ENCODE measurements at regions not wholly inside any gene's neighbourhood (a gene's known extent, or its start where the extent isn't known, plus 50 kb on each side); places are given as distances from the start of the nearest gene placed in this dataset.

GRCh38 chr5:36768450-36768849, 108.1 kb upstream of the NIPBL start:
- Histone ChIP-seq H2AFZ (replicated peaks) (no peak overlapping the region), H4K20me1 (ENCODE audit: low read depth) (no peaks in the 10 kb centered on the region), H3K79me2 (ENCODE audit: low read depth) (no peaks in the 10 kb centered on the region), H3K9ac (no peak overlapping the region), H3K4me2 (no peak overlapping the region), H3K4me3 (no peak overlapping the region), H3K27ac (no peak overlapping the region), H3K9me3 (ENCODE audit: low read depth) (no peaks in the 10 kb centered on the region), H3F3A (ENCODE audit: low read depth) (no peaks in the 10 kb centered on the region), H3K27me3 (no peaks in the 10 kb centered on the region), H3K36me3 (no peaks in the 10 kb centered on the region), H3K4me1 (no peaks in the 10 kb centered on the region)
- no peaks in the 10 kb centered on the region for H3K27me3 Mint-ChIP-seq (ENCODE audit: insufficient read depth, low read depth)
- H3K4me1 Mint-ChIP-seq, result no peaks in the 10 kb centered on the region
- H3K9me3 Mint-ChIP-seq, result peaks cover 11% of the 10 kb centered on the region
- no peaks in the 10 kb centered on the region for H3K36me3 Mint-ChIP-seq
- H3K27ac Mint-ChIP-seq, result no peak overlapping the region
- TF ChIP-seq EZH2phosphoT487 (IDR thresholded peaks at IDR 0.05), result no peak
- no peak for TF ChIP-seq EZH2 (IDR thresholded peaks at IDR 0.05)
- no peak for TF ChIP-seq CTCF (IDR thresholded peaks at IDR 0.05)
- no peak overlapping the region for H3K4me3 Mint-ChIP-seq
- DNase-seq (ENCODE audit: low spot score), result no peak

- Mint-ChIP-seq H3K27ac (no peak overlapping the region), H3K9me3 (peaks cover 11% of the 10 kb centered on the region), H3K4me3 (no peak overlapping the region), H3K4me1 (no peaks in the 10 kb centered on the region), H3K27me3 (ENCODE audit: insufficient read depth, low read depth) (no peaks in the 10 kb centered on the region), H3K36me3 (no peaks in the 10 kb centered on the region)
- Histone ChIP-seq H3F3A (ENCODE audit: low read depth) (no peaks in the 10 kb centered on the region), H3K9me3 (ENCODE audit: low read depth) (no peaks in the 10 kb centered on the region), H3K36me3 (no peaks in the 10 kb centered on the region), H3K27ac (no peak overlapping the region), H4K20me1 (ENCODE audit: low read depth) (no peaks in the 10 kb centered on the region), H3K4me1 (no peaks in the 10 kb centered on the region), H2AFZ (replicated peaks) (no peak overlapping the region), H3K79me2 (ENCODE audit: low read depth) (no peaks in the 10 kb centered on the region), H3K9ac (no peak overlapping the region), H3K27me3 (no peaks in the 10 kb centered on the region), H3K4me2 (no peak overlapping the region), H3K4me3 (no peak overlapping the region)
- no peak for DNase-seq (ENCODE audit: low spot score)
- TF ChIP-seq EZH2 (IDR thresholded peaks at IDR 0.05) (no peak), CTCF (IDR thresholded peaks at IDR 0.05) (no peak), EZH2phosphoT487 (IDR thresholded peaks at IDR 0.05) (no peak)
These were observed 107.3 kb upstream of the NIPBL start for GRCh38 chr5:36769129-36769770.

- Mint-ChIP-seq H3K36me3 (no peaks in the 10 kb centered on the region), H3K27me3 (ENCODE audit: insufficient read depth, low read depth) (peaks cover 2% of the 10 kb centered on the region), H3K9me3 (peaks cover 11% of the 10 kb centered on the region), H3K27ac (no peak overlapping the region), H3K4me1 (no peaks in the 10 kb centered on the region), H3K4me3 (no peak overlapping the region)
- Histone ChIP-seq H3K36me3 (no peaks in the 10 kb centered on the region), H3K27ac (no peak overlapping the region), H3K4me1 (no peaks in the 10 kb centered on the region), H3K27me3 (no peaks in the 10 kb centered on the region), H3F3A (ENCODE audit: low read depth) (no peaks in the 10 kb centered on the region), H2AFZ (replicated peaks) (no peak overlapping the region), H4K20me1 (ENCODE audit: low read depth) (no peaks in the 10 kb centered on the region), H3K9me3 (ENCODE audit: low read depth) (no peaks in the 10 kb centered on the region), H3K79me2 (ENCODE audit: low read depth) (no peaks in the 10 kb centered on the region), H3K4me3 (no peak overlapping the region), H3K9ac (no peak overlapping the region), H3K4me2 (no peak overlapping the region)
- TF ChIP-seq CTCF (IDR thresholded peaks at IDR 0.05) (no peak), EZH2 (IDR thresholded peaks at IDR 0.05) (no peak), EZH2phosphoT487 (IDR thresholded peaks at IDR 0.05) (no peak)
- DNase-seq (ENCODE audit: low spot score), result no peak
These were observed 106.4 kb upstream of the NIPBL start for GRCh38 chr5:36770125-36770524.
